ENCODE measurements at regions not wholly inside any gene's neighbourhood (a gene's known extent, or its start where the extent isn't known, plus 50 kb on each side); places are given as distances from the start of the nearest gene placed in this dataset.

- H3K79me2 ChIP-seq (ENCODE audit: control insufficient read depth, insufficient read depth, low read length), result no peaks in the 10 kb centered on the region
- TF ChIP-seq EZH2 (IDR thresholded peaks at IDR 0.05; ENCODE audit: low read length), result no peak
- TF ChIP-seq CTCF (optimal IDR thresholded peaks at IDR 0.05 in 1 of 3, IDR thresholded peaks at IDR 0.05 in 1 of 3, conservative IDR thresholded peaks at IDR 0.05 in 1 of 3; ENCODE audit: extremely low read depth in 1 of 3, insufficient read depth in 2 of 3, low read length in 3 of 3), result no peak
Observed at GRCh38 chr15:22265056-22265945, 185.0 kb downstream of the OR4M2 start.

GRCh38 chr15:22265970-22266369, 185.6 kb downstream of the OR4M2 start:
- Histone ChIP-seq H3K27me3 (ENCODE audit: control insufficient read depth, extremely low read depth, insufficient read depth, low read length) (no peaks in the 10 kb centered on the region), H3K4me2 (ENCODE audit: control insufficient read depth, extremely low read depth, insufficient read depth, low read depth, low read length) (no peak overlapping the region), H3K4me1 (ENCODE audit: control insufficient read depth, extremely low read depth, insufficient read depth, low read length) (no peaks in the 10 kb centered on the region), H3K79me2 (ENCODE audit: control insufficient read depth, insufficient read depth, low read length) (no peaks in the 10 kb centered on the region), H3K9me1 (ENCODE audit: control insufficient read depth, extremely low read depth, insufficient read depth, low read length) (no peaks in the 10 kb centered on the region), H3K9ac (ENCODE audit: control insufficient read depth, extremely low read depth, insufficient read depth, low read length) (no peak overlapping the region), H3K27ac (ENCODE audit: control insufficient read depth, insufficient read depth, low read length) (no peak overlapping the region), H3K4me3 (ENCODE audit: control insufficient read depth in 2 of 3, extremely low read depth in 1 of 3, insufficient read depth in 2 of 3, low read depth in 1 of 3, low read length in 3 of 3) (no peak overlapping the region), H2AFZ (ENCODE audit: control insufficient read depth, low read length) (no peak overlapping the region), H3K36me3 (ENCODE audit: control insufficient read depth in 2 of 2, extremely low read depth in 1 of 2, insufficient read depth in 2 of 2, low read length in 2 of 2) (no peaks in the 10 kb centered on the region), H3K9me3 (ENCODE audit: control insufficient read depth, low read depth, low read length) (peaks cover 31% of the 10 kb centered on the region), H4K20me1 (ENCODE audit: control insufficient read depth, extremely low read depth, insufficient read depth, low read length) (no peaks in the 10 kb centered on the region)
- dilution Hi-C loops (cut with MboI; ENCODE audit: extremely low pct_ligation_motif_present, low sequenced_read_pairs), result no loop called here
- DNase-seq (ENCODE audit: low read depth, low spot score), result no peak
- no peak for FAIRE-seq
- no peak for TF ChIP-seq CTCF (optimal IDR thresholded peaks at IDR 0.05 in 1 of 3, IDR thresholded peaks at IDR 0.05 in 1 of 3, conservative IDR thresholded peaks at IDR 0.05 in 1 of 3; ENCODE audit: extremely low read depth in 1 of 3, insufficient read depth in 2 of 3, low read length in 3 of 3)
- no peak for TF ChIP-seq EZH2 (IDR thresholded peaks at IDR 0.05; ENCODE audit: low read length)

More at GRCh38 chr15:22265056-22265945, 185.0 kb downstream of the OR4M2 start:
- no peak overlapping the region for H2AFZ ChIP-seq (ENCODE audit: control insufficient read depth, low read length)
- peaks cover 31% of the 10 kb centered on the region for H3K9me3 ChIP-seq (ENCODE audit: control insufficient read depth, low read depth, low read length)
- H3K36me3 ChIP-seq (ENCODE audit: control insufficient read depth in 2 of 2, extremely low read depth in 1 of 2, insufficient read depth in 2 of 2, low read length in 2 of 2), result no peaks in the 10 kb centered on the region
- H3K9ac ChIP-seq (ENCODE audit: control insufficient read depth, extremely low read depth, insufficient read depth, low read length), result no peak overlapping the region
- DNase-seq (ENCODE audit: low read depth, low spot score) (no peak), FAIRE-seq (no peak)
- H3K27me3 ChIP-seq (ENCODE audit: control insufficient read depth, extremely low read depth, insufficient read depth, low read length), result no peaks in the 10 kb centered on the region
- no peaks in the 10 kb centered on the region for H3K9me1 ChIP-seq (ENCODE audit: control insufficient read depth, extremely low read depth, insufficient read depth, low read length)
- dilution Hi-C loops (cut with MboI; ENCODE audit: extremely low pct_ligation_motif_present, low sequenced_read_pairs), result no loop called here
- no peaks in the 10 kb centered on the region for H4K20me1 ChIP-seq (ENCODE audit: control insufficient read depth, extremely low read depth, insufficient read depth, low read length)
- H3K4me2 ChIP-seq (ENCODE audit: control insufficient read depth, extremely low read depth, insufficient read depth, low read depth, low read length), result no peak overlapping the region
- H3K27ac ChIP-seq (ENCODE audit: control insufficient read depth, insufficient read depth, low read length), result no peak overlapping the region
- H3K4me1 ChIP-seq (ENCODE audit: control insufficient read depth, extremely low read depth, insufficient read depth, low read length), result no peaks in the 10 kb centered on the region
- H3K4me3 ChIP-seq (ENCODE audit: control insufficient read depth in 2 of 3, extremely low read depth in 1 of 3, insufficient read depth in 2 of 3, low read depth in 1 of 3, low read length in 3 of 3), result no peak overlapping the region
